RPMI8226 (cell line): ENCODE measurements at regions not wholly inside any gene's neighbourhood (a gene's known extent, or its start where the extent isn't known, plus 50 kb on each side); places are given as distances from the start of the nearest gene placed in this dataset.
"Not testable (repeated sequence)": the region's sequence is repeated elsewhere in the genome, so short reads cannot be mapped to it uniquely, and the experiment has no call there.

ENCODE experiments used
- DNase-seq: peaks from one replicate; pipeline ENCODE4 v3.0.0-alpha.2; 2015

GRCh38 chr3:178302966-178303930 lies 233.0 kb upstream of the KCNMB2 start:
- DNase-seq = no peak

GRCh38 chr3:178304758-178305467 lies 231.3 kb upstream of the KCNMB2 start:
- DNase-seq = no peak

GRCh38 chr3:178306432-178307115 lies 229.7 kb upstream of the KCNMB2 start:
- DNase-seq = no peak

- DNase-seq = no peak
Measured at GRCh38 chr3:178308771-178309170, 227.5 kb upstream of the KCNMB2 start.

- DNase-seq = no peak
Measured at GRCh38 chr3:178310949-178311348, 225.3 kb upstream of the KCNMB2 start.

GRCh38 chr3:178313716-178314115 lies 222.5 kb upstream of the KCNMB2 start:
- DNase-seq = no peak

GRCh38 chr3:178318340-178318739 lies 217.9 kb upstream of the KCNMB2 start:
- DNase-seq = no peak

- no peak for DNase-seq
Measured at GRCh38 chr3:178318941-178319816, 217.1 kb upstream of the KCNMB2 start.

- peak; percentile 15 for DNase-seq
Measured at GRCh38 chr3:178320456-178321351, 215.5 kb upstream of the KCNMB2 start.

GRCh38 chr3:178324356-178324755 lies 211.9 kb upstream of the KCNMB2 start:
- no peak for DNase-seq

- no peak for DNase-seq
Measured at GRCh38 chr3:178325330-178325729, 210.9 kb upstream of the KCNMB2 start.

GRCh38 chr3:178329936-178330335 lies 206.3 kb upstream of the KCNMB2 start:
- DNase-seq = no peak

- DNase-seq = no peak
Measured at GRCh38 chr3:178334239-178334638, 202.0 kb upstream of the KCNMB2 start.

- DNase-seq = no peak
Measured at GRCh38 chr3:178336336-178336735, 199.9 kb upstream of the KCNMB2 start.

- DNase-seq = no peak
Measured at GRCh38 chr3:178340506-178340905, 195.7 kb upstream of the KCNMB2 start.

- DNase-seq = no peak
Measured at GRCh38 chr3:178341636-178342035, 194.6 kb upstream of the KCNMB2 start.

- no peak for DNase-seq
Measured at GRCh38 chr3:178342111-178342510, 194.1 kb upstream of the KCNMB2 start.

- DNase-seq = no peak
Measured at GRCh38 chr3:178343433-178344038, 192.7 kb upstream of the KCNMB2 start.

- DNase-seq = no peak
Measured at GRCh38 chr3:178345944-178346343, 190.3 kb upstream of the KCNMB2 start.

- DNase-seq = not testable (repeated sequence)
Measured at GRCh38 chr3:178348561-178349217, 187.5 kb upstream of the KCNMB2 start.
